Upper lobe of left lung (tissue), 4 donors: ENCODE measurements at regions not wholly inside any gene's neighbourhood (a gene's known extent, or its start where the extent isn't known, plus 50 kb on each side); places are given as distances from the start of the nearest gene placed in this dataset.

Experiments
- CTCF ChIP-seq, 6 experiments: fragments of 450-650 bp in 4 of 6; fragments of 200-600 bp in 2 of 6; sonication (generic) in 2 of 6; IDR thresholded peaks; one replicate each; pipeline ENCODE4 v1.5.1; 2016 to 2019; ENCODE audit warnings: antibody characterized with exemption in 6 of 6
- EP300 ChIP-seq, 4 donors: sonication (generic); formaldehyde crosslinking; IDR thresholded peaks; one replicate each; pipeline ENCODE4 v1.5.1; 2017; ENCODE audit warnings: antibody characterized with exemption in 4 of 4, control low read depth in 2 of 4
- POLR2A ChIP-seq, 4 donors: fragments of 450-650 bp; IDR thresholded peaks; one replicate each; pipeline ENCODE4 v1.5.1; 2016 to 2017; ENCODE audit warnings: antibody characterized with exemption in 4 of 4, mild to moderate bottlenecking in 2 of 4

GRCh38 chr7:89728481-89728880 is 425.8 kb upstream of the STEAP1 start:
- TF ChIP-seq CTCF (IDR thresholded peaks at IDR 0.05) (no peak), POLR2A (IDR thresholded peaks at IDR 0.05) (no peak), EP300 (IDR thresholded peaks at IDR 0.05) (no peak)
